ENCODE measurements at regions not wholly inside any gene's neighbourhood (a gene's known extent, or its start where the extent isn't known, plus 50 kb on each side); places are given as distances from the start of the nearest gene placed in this dataset.

DNA sequence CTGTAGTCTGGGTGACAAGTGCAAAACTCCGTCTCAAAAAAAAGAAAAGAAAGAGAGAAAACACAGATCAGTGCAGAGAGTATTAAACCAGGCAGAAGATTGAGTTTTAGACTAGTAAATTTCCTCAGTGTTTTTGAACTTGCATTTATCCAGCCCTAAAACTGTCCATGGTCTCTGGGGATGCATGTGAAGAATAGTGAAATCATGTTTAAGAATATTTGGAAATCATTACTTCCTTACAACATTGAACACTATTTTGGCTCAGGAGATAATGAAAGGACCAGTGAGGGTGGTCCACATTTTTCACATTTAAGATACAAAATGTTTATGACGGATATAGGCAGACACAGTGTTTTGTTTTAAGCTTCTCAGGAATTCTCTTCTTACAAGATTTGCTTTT lies 195.8 kb upstream of the RASGEF1B start:
- H3K9me3 ChIP-seq (ENCODE audit: low read length): no peaks in the 10 kb centered on the region
- no peak for TF ChIP-seq EP300 (conservative IDR thresholded peaks at IDR 0.05; ENCODE audit: poor library complexity, severe bottlenecking)
- TF ChIP-seq POLR2AphosphoS5 (IDR thresholded peaks at IDR 0.05): no peak
- no peak for TF ChIP-seq TAF1 (IDR thresholded peaks at IDR 0.05; ENCODE audit: low read depth)
- TF ChIP-seq, protein P1, sequence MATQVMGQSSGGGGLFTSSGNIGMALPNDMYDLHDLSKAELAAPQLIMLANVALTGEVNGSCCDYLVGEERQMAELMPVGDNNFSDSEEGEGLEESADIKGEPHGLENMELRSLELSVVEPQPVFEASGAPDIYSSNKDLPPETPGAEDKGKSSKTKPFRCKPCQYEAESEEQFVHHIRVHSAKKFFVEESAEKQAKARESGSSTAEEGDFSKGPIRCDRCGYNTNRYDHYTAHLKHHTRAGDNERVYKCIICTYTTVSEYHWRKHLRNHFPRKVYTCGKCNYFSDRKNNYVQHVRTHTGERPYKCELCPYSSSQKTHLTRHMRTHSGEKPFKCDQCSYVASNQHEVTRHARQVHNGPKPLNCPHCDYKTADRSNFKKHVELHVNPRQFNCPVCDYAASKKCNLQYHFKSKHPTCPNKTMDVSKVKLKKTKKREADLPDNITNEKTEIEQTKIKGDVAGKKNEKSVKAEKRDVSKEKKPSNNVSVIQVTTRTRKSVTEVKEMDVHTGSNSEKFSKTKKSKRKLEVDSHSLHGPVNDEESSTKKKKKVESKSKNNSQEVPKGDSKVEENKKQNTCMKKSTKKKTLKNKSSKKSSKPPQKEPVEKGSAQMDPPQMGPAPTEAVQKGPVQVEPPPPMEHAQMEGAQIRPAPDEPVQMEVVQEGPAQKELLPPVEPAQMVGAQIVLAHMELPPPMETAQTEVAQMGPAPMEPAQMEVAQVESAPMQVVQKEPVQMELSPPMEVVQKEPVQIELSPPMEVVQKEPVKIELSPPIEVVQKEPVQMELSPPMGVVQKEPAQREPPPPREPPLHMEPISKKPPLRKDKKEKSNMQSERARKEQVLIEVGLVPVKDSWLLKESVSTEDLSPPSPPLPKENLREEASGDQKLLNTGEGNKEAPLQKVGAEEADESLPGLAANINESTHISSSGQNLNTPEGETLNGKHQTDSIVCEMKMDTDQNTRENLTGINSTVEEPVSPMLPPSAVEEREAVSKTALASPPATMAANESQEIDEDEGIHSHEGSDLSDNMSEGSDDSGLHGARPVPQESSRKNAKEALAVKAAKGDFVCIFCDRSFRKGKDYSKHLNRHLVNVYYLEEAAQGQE (IDR thresholded peaks at IDR 0.05; ENCODE audit: borderline replicate concordance): no peak
- no peak for TF ChIP-seq MXI1 (conservative IDR thresholded peaks at IDR 0.05; ENCODE audit: poor library complexity, severe bottlenecking)
- no peak for TF ChIP-seq SMC3 (conservative IDR thresholded peaks at IDR 0.05; ENCODE audit: poor library complexity)
- H3K79me2 ChIP-seq (replicated peaks; ENCODE audit: insufficient read depth, low read length): no peaks in the 10 kb centered on the region
- H3K36me3 ChIP-seq (ENCODE audit: insufficient read depth, low read length): no peaks in the 10 kb centered on the region
- H3K9ac ChIP-seq (ENCODE audit: low read length): no peak overlapping the region
- no peaks in the 10 kb centered on the region for H3K27me3 ChIP-seq (ENCODE audit: insufficient read depth, low read depth, low read length)
- no peaks in the 10 kb centered on the region for H3K9me2 ChIP-seq (ENCODE audit: insufficient read depth, low read length)
- no peak overlapping the region for H2AFZ ChIP-seq (ENCODE audit: low read depth, low read length)
- H3K27ac ChIP-seq (ENCODE audit: low read length): no peak overlapping the region
- H3F3A ChIP-seq (ENCODE audit: insufficient read depth, low read length, poor library complexity, severe bottlenecking): no peaks in the 10 kb centered on the region
- H3K4me2 ChIP-seq (ENCODE audit: low read length): no peak overlapping the region
- no peaks in the 10 kb centered on the region for H4K20me1 ChIP-seq (ENCODE audit: insufficient read depth)
- H3K4me3 ChIP-seq (ENCODE audit: low read length): no peak overlapping the region

DNA sequence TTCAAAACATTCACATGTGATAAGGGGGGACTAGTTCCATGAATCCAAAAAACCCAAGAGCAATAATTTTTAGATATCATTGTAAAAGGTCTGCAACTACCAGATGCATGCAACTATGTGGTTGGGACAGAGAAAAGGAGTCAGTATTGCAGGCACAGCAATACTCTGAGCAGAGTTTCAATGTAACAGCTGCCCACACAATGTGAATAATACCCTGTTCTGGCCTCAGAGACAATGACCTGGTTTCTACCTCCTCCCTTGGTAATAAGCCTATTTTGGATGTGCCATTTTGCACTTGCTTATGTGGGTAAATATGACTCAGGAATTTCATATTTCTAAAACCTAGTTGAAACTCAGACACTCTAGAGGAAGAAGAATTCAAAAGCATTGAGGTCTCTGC lies 194.8 kb upstream of the RASGEF1B start:
- no peak overlapping the region for H3K9ac ChIP-seq (ENCODE audit: low read length)
- TF ChIP-seq, protein P1 (IDR thresholded peaks at IDR 0.05; ENCODE audit: borderline replicate concordance): no peak
- TF ChIP-seq SMC3 (conservative IDR thresholded peaks at IDR 0.05; ENCODE audit: poor library complexity): no peak
- TF ChIP-seq EP300 (conservative IDR thresholded peaks at IDR 0.05; ENCODE audit: poor library complexity, severe bottlenecking): no peak
- no peak for TF ChIP-seq RAD21 (conservative IDR thresholded peaks at IDR 0.05)
- TF ChIP-seq EZH2 (IDR thresholded peaks at IDR 0.05; ENCODE audit: borderline replicate concordance, insufficient read depth, low read length, poor library complexity, severe bottlenecking): no peak
- TF ChIP-seq TAF1 (IDR thresholded peaks at IDR 0.05; ENCODE audit: low read depth): no peak
- TF ChIP-seq, protein P2, sequence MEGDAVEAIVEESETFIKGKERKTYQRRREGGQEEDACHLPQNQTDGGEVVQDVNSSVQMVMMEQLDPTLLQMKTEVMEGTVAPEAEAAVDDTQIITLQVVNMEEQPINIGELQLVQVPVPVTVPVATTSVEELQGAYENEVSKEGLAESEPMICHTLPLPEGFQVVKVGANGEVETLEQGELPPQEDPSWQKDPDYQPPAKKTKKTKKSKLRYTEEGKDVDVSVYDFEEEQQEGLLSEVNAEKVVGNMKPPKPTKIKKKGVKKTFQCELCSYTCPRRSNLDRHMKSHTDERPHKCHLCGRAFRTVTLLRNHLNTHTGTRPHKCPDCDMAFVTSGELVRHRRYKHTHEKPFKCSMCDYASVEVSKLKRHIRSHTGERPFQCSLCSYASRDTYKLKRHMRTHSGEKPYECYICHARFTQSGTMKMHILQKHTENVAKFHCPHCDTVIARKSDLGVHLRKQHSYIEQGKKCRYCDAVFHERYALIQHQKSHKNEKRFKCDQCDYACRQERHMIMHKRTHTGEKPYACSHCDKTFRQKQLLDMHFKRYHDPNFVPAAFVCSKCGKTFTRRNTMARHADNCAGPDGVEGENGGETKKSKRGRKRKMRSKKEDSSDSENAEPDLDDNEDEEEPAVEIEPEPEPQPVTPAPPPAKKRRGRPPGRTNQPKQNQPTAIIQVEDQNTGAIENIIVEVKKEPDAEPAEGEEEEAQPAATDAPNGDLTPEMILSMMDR (IDR thresholded peaks at IDR 0.05; ENCODE audit: poor library complexity, severe bottlenecking): no peak
- TF ChIP-seq MXI1 (conservative IDR thresholded peaks at IDR 0.05; ENCODE audit: poor library complexity, severe bottlenecking): no peak
- no peak for TF ChIP-seq POLR2AphosphoS5 (IDR thresholded peaks at IDR 0.05)
- no peaks in the 10 kb centered on the region for H3K79me2 ChIP-seq (replicated peaks; ENCODE audit: insufficient read depth, low read length)

More for the DNA sequence above, 194.8 kb upstream of the RASGEF1B start:
- Histone ChIP-seq H4K20me1 (ENCODE audit: insufficient read depth) (no peaks in the 10 kb centered on the region), H3K9me2 (ENCODE audit: insufficient read depth, low read length) (no peaks in the 10 kb centered on the region), H3K27ac (ENCODE audit: low read length) (no peak overlapping the region), H3K36me3 (ENCODE audit: insufficient read depth, low read length) (no peaks in the 10 kb centered on the region), H3K9me3 (ENCODE audit: low read length) (no peaks in the 10 kb centered on the region), H3K4me3 (ENCODE audit: low read length) (no peak overlapping the region), H3K27me3 (ENCODE audit: insufficient read depth, low read depth, low read length) (no peaks in the 10 kb centered on the region), H2AFZ (ENCODE audit: low read depth, low read length) (no peak overlapping the region), H3K4me2 (ENCODE audit: low read length) (no peak overlapping the region), H3F3A (ENCODE audit: insufficient read depth, low read length, poor library complexity, severe bottlenecking) (no peaks in the 10 kb centered on the region)
